ENCODE measurements at regions not wholly inside any gene's neighbourhood (a gene's known extent, or its start where the extent isn't known, plus 50 kb on each side); places are given as distances from the start of the nearest gene placed in this dataset.

- no peak for FAIRE-seq
These were observed 392.8 kb upstream of the CNR1 start for GRCh38 chr6:88558981-88559380.

GRCh38 chr6:88556663-88557062 is 390.5 kb upstream of the CNR1 start:
- FAIRE-seq: no peak

DNA sequence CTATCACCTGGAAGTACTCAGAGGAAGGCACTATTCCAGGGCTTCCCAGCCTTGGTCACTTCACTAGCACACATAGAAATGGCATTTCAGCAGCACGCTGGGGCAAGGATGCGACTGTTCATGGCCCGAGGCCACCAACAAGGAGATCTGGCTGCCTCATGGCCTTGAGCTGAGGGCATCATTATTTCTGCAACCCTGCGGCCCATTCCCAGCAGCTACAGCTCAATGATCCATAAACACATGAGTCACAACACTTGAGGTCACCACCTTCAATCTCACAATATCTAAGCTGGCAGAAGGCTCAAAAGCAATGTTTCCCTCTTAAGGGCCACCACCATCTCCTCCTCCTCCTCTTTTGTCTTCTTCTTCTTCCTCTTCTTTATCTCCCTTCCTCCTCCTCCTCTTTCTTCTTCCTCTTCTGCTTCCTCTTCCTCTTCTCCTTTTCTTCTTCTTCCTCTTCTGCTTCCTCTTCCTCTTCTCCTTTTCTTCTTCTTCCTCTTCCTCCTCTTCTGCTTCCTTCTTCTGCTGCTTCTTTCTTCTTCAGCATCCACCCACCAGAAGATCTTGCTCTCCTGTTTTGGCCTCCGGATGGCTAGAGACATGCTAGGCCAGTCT is 382.9 kb upstream of the CNR1 start:
- no peak for FAIRE-seq

DNA sequence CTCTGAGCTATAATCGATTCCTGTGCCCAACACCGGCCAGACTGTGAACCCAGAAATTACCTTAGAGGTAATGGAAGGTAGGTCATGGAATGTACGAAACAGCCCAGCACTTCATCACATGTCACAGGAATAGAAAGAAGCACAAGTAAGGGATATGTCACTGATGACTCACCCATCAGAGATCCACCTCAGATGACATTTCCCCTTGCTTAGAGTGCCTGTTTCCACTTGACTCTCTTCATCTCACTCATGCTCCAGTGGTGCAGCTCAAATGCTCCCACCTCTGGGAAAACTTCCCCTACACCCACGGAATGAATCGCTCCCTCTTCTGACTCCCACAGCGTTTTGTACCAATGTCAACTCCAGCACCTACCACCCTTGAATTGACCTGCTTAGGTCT is 381.6 kb upstream of the CNR1 start:
- no peak for FAIRE-seq

DNA sequence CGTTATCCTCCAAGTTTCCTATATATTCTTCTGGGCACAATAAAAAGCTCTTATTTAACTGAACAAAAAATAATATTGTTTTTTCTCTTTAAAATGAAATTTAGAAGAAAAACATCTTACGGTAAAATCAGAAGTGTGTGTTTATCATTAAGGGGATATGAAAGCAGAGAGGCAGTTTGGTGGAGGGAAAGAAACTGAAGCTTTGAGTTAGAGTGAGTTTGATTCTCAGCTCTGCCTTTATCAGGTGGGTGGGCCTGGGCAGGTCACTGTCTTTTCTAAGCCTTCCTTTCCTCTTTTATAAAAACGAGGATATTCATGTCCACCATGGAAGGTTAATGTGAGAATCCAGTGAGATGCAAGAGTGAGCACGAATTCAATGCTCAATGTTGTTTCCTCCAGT is 379.8 kb upstream of the CNR1 start:
- FAIRE-seq: no peak

DNA sequence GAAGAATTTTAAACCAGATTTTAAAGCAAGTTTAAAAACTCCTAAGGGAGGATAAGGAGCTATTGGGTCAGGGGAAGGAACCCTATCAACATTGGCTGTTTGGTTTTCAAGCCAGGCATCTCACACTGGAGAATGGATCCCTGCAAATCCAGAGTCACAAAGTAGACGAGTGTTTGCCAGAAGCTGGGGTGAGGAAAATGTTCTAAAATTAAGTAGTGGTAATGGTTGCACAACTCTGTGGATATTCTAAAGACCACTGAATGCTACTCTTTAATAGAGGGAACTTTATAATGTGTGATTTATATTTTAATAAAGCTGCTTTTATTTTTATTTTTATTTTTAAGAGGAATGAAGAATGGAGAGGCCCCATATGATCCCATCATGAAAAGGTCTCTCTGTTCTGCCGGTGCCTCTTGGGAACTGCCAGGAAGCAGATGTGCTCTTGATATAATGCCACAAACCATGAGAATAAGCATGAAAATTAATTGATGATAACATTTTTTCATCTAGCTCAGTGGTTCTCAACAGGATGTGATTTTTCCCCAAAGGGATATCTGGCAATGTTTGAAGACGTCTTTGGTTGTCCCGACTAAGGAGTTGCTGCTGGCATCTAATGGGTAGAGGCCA is 379.0 kb upstream of the CNR1 start:
- FAIRE-seq: no peak

- FAIRE-seq: no peak
These were observed 373.2 kb upstream of the CNR1 start for GRCh38 chr6:88539295-88539764.

DNA sequence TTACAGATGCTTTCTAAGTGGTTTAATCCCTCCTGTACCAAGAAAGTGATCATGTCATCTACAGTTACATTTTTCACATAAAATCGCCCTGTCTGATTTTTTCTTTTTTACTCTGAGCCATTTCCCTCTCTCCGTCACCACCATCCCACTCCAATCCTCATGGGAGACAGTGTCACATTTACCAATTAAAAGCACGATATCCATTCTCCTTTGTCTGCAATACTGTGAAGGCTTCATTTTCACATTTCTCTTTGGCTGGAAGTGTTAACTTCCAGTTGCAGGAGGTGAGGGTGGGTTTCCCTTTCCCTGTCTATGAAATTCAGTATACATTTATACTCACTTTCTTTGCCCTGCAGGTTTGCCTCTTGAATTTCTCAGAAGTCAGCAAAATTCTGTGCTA is 372.7 kb upstream of the CNR1 start:
- no peak for FAIRE-seq

- no peak for FAIRE-seq
These were observed 372.1 kb upstream of the CNR1 start for GRCh38 chr6:88538130-88538706.

- FAIRE-seq: no peak
These were observed 370.0 kb upstream of the CNR1 start for GRCh38 chr6:88536071-88536625.

GRCh38 chr6:88535306-88535705 is 369.2 kb upstream of the CNR1 start:
- no peak for FAIRE-seq

GRCh38 chr6:88532241-88532860 is 366.2 kb upstream of the CNR1 start:
- FAIRE-seq: no peak

GRCh38 chr6:88529726-88530125 is 363.6 kb upstream of the CNR1 start:
- no peak for FAIRE-seq

- FAIRE-seq: no peak
These were observed 354.3 kb upstream of the CNR1 start for GRCh38 chr6:88520445-88520844.

DNA sequence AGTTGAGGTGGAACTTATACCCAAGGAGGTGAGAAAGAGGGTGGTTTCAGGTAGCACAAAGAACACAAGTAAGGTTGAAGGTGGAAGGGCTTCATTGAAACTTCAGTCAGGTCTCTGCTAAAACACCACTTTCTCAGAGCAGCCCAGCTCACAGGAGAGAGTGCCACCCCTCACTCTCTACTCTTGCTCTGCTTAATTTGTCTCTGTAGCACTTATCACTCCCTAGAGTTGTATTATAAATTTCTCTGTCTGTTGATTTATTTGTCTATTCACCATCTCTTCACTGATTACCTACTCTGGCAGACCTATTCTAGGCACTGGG is 353.8 kb upstream of the CNR1 start:
- no peak for FAIRE-seq

DNA sequence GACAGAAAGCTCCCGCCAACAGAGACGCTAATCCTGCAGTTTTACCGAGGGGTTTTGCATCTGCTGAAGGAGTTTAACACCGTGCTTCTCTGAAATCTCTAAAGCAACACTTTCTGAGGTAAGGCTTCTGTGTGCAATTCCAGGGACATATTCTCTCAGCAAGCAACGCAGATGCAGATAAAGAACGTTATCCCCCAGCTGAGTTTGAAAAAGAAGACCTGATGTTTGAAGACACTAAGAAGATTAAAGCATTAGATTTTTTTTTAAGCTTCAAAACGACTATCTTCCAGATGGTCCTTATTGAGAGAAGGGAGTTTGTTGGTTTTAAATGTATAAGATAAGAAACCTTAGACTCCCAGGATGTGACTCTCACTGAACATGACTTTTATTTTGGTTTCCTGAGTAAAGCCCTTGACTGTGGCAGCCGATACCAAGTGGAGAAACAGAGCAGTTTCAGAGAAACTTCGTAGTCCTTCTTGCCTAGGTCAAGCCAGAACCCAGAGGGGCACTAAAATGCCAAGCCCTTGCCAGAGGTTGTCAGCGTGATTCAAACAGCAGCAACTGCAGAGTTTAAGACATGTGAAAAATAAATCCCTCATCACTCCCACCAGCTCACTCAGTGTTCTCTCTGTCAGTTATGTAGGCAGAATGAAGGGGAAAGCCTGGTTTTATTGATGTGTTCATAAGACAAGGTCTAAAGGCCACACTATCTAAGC is 353.3 kb upstream of the CNR1 start:
- FAIRE-seq: no peak

GRCh38 chr6:88517737-88518136 is 351.6 kb upstream of the CNR1 start:
- FAIRE-seq: no peak

DNA sequence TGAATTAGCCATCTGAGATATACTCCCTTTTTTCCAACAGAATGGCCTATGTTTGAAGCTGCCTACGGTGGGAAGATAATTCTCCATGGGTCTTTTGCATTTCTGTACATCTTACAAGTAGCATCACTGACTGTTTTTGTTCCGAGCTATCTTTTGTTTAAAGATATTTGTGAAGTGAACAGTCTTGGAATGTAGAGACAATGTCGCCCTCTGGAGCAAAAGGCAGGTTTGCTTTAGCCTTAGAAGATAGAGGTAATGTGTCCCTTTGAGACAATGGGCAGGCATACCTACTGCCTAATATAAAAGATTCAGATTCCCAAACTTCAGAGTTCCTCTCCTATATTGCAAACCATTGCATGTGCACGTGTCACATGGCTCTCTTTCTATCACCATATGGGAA is 347.8 kb upstream of the CNR1 start:
- FAIRE-seq: no peak

- FAIRE-seq: no peak
These were observed 347.3 kb upstream of the CNR1 start for GRCh38 chr6:88513471-88513870.

DNA sequence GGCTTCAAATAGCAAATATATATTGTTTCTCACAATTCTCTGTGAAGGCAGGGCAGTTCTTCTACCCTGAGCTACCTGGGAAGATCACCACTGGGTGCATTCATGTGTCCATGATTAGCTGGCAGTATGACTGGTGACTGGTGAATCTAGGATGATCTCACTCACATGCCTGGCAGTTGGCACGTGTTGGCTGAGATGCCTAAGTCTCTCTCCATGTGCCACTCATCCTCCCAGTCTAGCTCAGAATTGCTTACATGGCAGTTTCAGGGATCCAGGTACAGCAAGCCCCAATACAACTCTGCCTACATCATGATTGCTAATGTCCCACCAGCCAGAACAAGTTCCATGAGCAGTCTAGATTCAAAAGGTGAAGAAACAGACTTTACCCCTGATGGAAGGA is 346.8 kb upstream of the CNR1 start:
- no peak for FAIRE-seq

- FAIRE-seq: no peak
These were observed 336.2 kb upstream of the CNR1 start for GRCh38 chr6:88502391-88502790.

- no peak for FAIRE-seq
These were observed 333.9 kb upstream of the CNR1 start for GRCh38 chr6:88499845-88500699.

All from colon (tissue), 2 donors.